Mesendoderm (in vitro differentiated cells): ENCODE measurements at regions not wholly inside any gene's neighbourhood (a gene's known extent, or its start where the extent isn't known, plus 50 kb on each side); places are given as distances from the start of the nearest gene placed in this dataset.

Source experiments
- DNase-seq: peaks from one replicate; pipeline ENCODE4 v3.0.0; 2013
- H2AK5ac ChIP-seq: 2 replicates; pipeline ENCODE4 v1.6.1; 2013; ENCODE audit warnings: low read length, inconsistent platforms
- H2BK120ac ChIP-seq: 2 replicates; pipeline ENCODE4 v1.6.1; 2013; ENCODE audit warnings: low read depth, mild to moderate bottlenecking, low read length, moderate library complexity, mixed read lengths
- H2BK15ac ChIP-seq: replicated peaks from 2 replicates; pipeline ENCODE4 v1.6.1; 2013; ENCODE audit warnings: low read depth, mild to moderate bottlenecking, moderate library complexity
- H2BK5ac ChIP-seq: 2 replicates; pipeline ENCODE4 v1.6.1; 2013; ENCODE audit warnings: low read length, inconsistent platforms
- H3K18ac ChIP-seq: 2 replicates; pipeline ENCODE4 v1.6.1; 2013; ENCODE audit warnings: mild to moderate bottlenecking, low read length, mixed read lengths
- H3K23ac ChIP-seq: one replicate; pipeline ENCODE4 v1.6.1; 2013; ENCODE audit warnings: low read length
- H3K27ac ChIP-seq: 2 replicates; pipeline ENCODE4 v1.5.1; 2013; ENCODE audit warnings: low read depth, mild to moderate bottlenecking, inconsistent platforms, low read length, moderate library complexity
- H3K27me3 ChIP-seq: 2 replicates; pipeline ENCODE4 v1.6.1; 2013; ENCODE audit warnings: low read length, control low read depth, mild to moderate bottlenecking, inconsistent platforms; ENCODE audit not compliant: insufficient read depth, poor library complexity
- H3K36me3 ChIP-seq: 2 replicates; pipeline ENCODE4 v1.6.1; 2013; ENCODE audit warnings: low read length, inconsistent platforms; ENCODE audit not compliant: control insufficient read depth, insufficient read depth
- H3K4ac ChIP-seq: one replicate; pipeline ENCODE4 v1.6.1; 2013; ENCODE audit warnings: low read depth, mild to moderate bottlenecking, low read length, moderate library complexity
- H3K4me1 ChIP-seq: 2 replicates; pipeline ENCODE4 v1.6.1; 2013; ENCODE audit warnings: low read depth, low read length, inconsistent platforms; ENCODE audit not compliant: control insufficient read depth
- H3K4me2 ChIP-seq: 2 replicates; pipeline ENCODE4 v1.6.1; 2013; ENCODE audit warnings: low read length
- H3K4me3 ChIP-seq: 2 replicates; pipeline ENCODE4 v1.5.1; 2013; ENCODE audit warnings: mild to moderate bottlenecking, low read length
- H3K56ac ChIP-seq: one replicate; pipeline ENCODE4 v1.6.1; 2013; ENCODE audit warnings: low read length
- H3K79me1 ChIP-seq: 2 replicates; pipeline ENCODE4 v1.6.1; 2013; ENCODE audit warnings: low read length, inconsistent platforms
- H3K79me2 ChIP-seq: 2 replicates; pipeline ENCODE4 v1.6.1; 2013; ENCODE audit warnings: mild to moderate bottlenecking, low read length; ENCODE audit not compliant: control insufficient read depth, insufficient read depth
- H3K9ac ChIP-seq: 2 replicates; pipeline ENCODE4 v1.6.1; 2013; ENCODE audit warnings: low read length, inconsistent platforms
- H4K5ac ChIP-seq: one replicate; pipeline ENCODE4 v1.6.1; 2013; ENCODE audit warnings: low read length
- H4K8ac ChIP-seq: one replicate; pipeline ENCODE4 v1.6.1; 2013; ENCODE audit warnings: low read depth, mild to moderate bottlenecking, control low read depth, low read length, moderate library complexity
- WGBS: extraction: QIAGEN DNeasy Blood & Tissue Kit; methylation state at CpG from one replicate; pipeline ENCODE4 v1.1.7; 2013; ENCODE audit warnings: low lambda C conversion rate, missing lambda C conversion rate; ENCODE audit not compliant: insufficient coverage; ENCODE audit errors: extremely low coverage; 5-methylcytosine and 5-hydroxymethylcytosine counted together

DNA sequence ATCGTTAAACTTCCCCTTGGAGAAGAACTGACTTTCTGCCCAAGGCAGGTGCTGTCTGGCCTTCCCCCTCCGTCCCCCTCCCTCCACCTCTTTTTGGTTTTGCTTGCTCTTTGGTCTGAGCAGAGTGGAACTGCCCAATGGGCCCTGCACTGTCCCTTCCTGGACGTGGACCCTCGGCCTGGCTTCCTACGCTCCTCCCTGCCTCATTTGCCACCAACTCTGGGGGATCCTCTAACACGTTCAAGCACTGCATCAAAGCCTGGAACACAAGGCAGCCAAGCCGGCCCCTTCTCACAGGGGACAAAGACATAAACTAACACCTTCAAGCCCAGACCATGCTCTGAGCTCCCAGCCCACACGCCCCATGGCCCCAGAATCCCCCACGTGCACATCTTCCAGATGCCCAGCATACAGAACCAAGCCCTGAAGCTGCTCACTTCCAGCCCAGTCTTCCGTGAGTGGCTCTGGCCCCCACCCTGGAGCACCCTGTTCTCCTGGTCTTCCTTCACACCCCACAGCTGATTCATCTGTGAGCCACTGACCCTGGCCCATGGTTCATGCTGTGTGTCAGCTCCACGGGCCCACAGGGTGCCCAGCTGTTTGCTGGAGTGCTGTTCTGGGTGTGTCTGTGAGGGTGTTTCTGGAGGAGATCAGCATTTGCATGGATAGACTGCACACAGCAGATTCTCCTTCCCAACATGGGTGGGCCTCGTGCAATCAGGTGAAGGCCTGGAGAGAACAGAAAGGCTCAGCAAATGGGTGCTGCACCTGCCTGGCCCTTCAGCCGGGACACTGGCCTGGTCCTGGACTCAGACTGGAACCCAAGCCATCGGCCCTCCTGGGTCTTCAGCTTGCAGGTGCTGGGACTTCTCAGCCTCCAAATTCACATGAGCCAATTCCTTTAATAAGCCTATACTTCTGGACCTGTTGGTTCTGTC is 247.1 kb upstream of the SALL3 start:
- Histone ChIP-seq H3K79me1 (no peaks in the 10 kb centered on the region), H2BK5ac (no peak overlapping the region), H3K18ac (no peak overlapping the region), H3K27ac (no peak overlapping the region), H3K9ac (no peak overlapping the region), H4K5ac (no peak overlapping the region), H3K36me3 (no peaks in the 10 kb centered on the region), H3K27me3 (no peaks in the 10 kb centered on the region), H2AK5ac (no peak overlapping the region), H2BK15ac (no peak overlapping the region), H3K79me2 (no peaks in the 10 kb centered on the region), H3K56ac (no peak overlapping the region), H3K23ac (no peak overlapping the region), H3K4me2 (no peak overlapping the region), H3K4me1 (no peaks in the 10 kb centered on the region), H3K4me3 (no peak overlapping the region), H2BK120ac (no peak overlapping the region), H3K4ac (no peak overlapping the region), H4K8ac (no peak overlapping the region)
- no CpG with 5 or more reads among the region's 14 CpGs for WGBS
- no peak for DNase-seq

DNA sequence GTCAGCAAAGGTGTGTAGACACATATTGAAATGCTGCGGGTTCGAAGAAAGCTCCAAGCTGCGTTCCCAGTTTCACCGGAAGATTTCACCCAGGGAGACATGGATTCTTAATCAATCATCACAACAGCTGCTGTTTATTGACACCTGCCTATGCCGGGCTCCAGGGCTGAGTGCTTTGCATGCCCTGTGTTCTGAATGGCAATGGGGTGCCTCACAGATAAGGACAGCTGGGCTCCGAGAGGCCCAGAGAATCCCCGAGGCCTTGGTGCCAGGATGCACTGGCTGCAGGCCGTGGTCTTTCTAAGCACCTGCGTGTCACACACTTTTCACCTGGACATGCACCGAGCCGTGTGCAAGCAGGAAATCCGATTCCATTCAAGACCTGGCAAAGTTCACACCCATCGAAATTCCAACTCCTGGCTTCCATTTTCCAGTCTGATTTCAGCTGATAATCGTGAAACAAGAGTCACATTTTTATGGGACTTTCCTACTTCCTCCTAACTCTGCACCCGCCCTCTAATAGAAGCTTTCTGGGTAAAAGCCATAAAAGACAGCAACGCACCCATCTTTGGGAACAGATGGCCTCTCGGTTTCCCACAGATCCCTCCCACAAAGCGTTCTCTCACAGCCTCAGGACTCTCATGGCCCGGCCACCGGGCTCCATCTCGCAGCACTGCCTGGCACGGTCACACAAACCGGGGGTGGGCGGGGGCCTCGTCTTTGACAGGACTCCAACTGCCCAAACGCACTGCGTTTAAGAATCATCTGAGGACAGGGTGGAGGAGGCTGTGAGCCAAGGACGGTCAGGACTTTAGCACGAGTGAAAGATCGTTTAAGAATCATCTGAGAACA is 245.6 kb upstream of the SALL3 start:
- Histone ChIP-seq H2BK15ac (no peak overlapping the region), H2BK120ac (no peak overlapping the region), H3K79me2 (no peaks in the 10 kb centered on the region), H4K8ac (no peak overlapping the region), H3K4ac (no peak overlapping the region), H2BK5ac (no peak overlapping the region), H3K23ac (no peak overlapping the region), H3K4me3 (no peak overlapping the region), H3K27ac (no peak overlapping the region), H4K5ac (no peak overlapping the region), H3K27me3 (no peaks in the 10 kb centered on the region), H3K18ac (no peak overlapping the region), H3K36me3 (no peaks in the 10 kb centered on the region), H3K79me1 (no peaks in the 10 kb centered on the region), H3K9ac (no peak overlapping the region), H3K4me1 (no peaks in the 10 kb centered on the region), H3K4me2 (no peak overlapping the region), H2AK5ac (no peak overlapping the region), H3K56ac (no peak overlapping the region)
- no CpG with 5 or more reads among the region's 30 CpGs for WGBS
- DNase-seq = no peak

DNA sequence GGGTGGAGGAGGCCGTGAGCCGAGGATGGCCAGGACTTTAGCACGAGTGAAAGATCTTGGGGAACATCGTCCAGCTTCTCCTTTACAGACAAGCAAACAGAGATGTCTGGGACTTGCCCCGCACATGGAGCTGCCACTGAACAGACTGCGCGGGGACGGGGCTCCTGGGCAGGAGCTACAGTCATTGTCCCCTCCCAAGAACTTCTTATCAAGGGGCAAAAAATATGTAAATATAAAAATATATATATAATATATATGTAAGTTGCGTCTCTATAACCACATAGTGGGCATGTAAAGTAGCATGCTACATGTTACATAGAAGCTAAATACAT is 245.0 kb upstream of the SALL3 start:
- H3K23ac ChIP-seq = no peak overlapping the region
- H3K4me1 ChIP-seq = no peaks in the 10 kb centered on the region
- no peak overlapping the region for H3K27ac ChIP-seq
- H2BK5ac ChIP-seq = no peak overlapping the region
- no peak overlapping the region for H4K5ac ChIP-seq
- no peak overlapping the region for H3K56ac ChIP-seq
- no peaks in the 10 kb centered on the region for H3K36me3 ChIP-seq
- H3K4me2 ChIP-seq = no peak overlapping the region
- no peak overlapping the region for H3K4ac ChIP-seq
- no peak overlapping the region for H3K18ac ChIP-seq
- no peak overlapping the region for H4K8ac ChIP-seq
- no peak overlapping the region for H2BK120ac ChIP-seq
- no peak for DNase-seq
- no peaks in the 10 kb centered on the region for H3K79me1 ChIP-seq
- H3K9ac ChIP-seq = no peak overlapping the region
- no peak overlapping the region for H2AK5ac ChIP-seq
- no peaks in the 10 kb centered on the region for H3K27me3 ChIP-seq
- H2BK15ac ChIP-seq = no peak overlapping the region
- H3K79me2 ChIP-seq = no peaks in the 10 kb centered on the region
- no peak overlapping the region for H3K4me3 ChIP-seq
- WGBS = no CpG with 5 or more reads among the region's 9 CpGs

DNA sequence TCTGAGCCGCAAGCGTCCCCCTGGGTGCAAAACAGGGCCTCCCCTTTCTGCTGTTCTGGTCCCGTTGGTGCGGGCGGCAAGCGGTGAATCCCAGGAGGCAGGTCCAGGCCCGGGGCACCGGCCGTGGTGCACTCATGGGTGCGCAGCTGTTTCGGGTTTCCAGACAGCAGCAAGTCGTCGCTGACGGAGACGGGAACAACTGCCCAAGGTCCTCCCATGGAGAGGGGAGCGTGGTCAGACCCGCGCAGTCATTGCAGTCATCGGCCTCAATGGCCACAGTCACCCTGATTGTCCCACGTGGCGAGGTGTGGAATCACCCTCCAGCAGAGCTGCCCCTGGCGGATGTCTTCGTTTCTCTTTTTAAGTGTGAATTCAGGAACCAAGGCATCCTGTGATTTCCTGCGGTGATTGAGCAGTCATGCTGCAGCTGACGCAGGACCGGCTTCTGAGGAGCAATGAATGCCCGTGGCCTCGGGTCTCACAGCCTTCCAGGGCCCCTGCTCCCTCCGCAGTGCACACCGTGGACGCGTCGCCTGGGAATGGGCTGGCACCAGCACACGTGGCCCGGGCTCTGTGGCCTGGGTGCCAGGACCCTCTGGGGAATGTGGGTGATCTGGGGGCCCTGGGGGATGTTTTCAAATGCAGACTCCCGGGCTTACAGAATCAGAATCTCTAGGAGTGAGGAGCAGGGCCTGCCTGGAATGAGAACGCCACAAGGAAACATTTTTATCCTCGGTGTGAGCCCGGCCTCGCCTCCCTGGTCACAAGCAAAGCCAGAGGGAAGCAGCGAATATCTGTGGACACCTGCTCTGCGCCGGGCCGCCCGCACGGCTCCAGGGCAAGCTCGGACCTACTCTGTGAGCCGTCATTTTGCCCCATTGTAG is 244.2 kb upstream of the SALL3 start:
- no peak overlapping the region for H2BK120ac ChIP-seq
- no peaks in the 10 kb centered on the region for H3K79me2 ChIP-seq
- H3K18ac ChIP-seq = no peak overlapping the region
- H3K4me2 ChIP-seq = no peak overlapping the region
- no peak overlapping the region for H3K4ac ChIP-seq
- H2BK5ac ChIP-seq = no peak overlapping the region
- H3K4me3 ChIP-seq = no peak overlapping the region
- no peak overlapping the region for H3K9ac ChIP-seq
- no peaks in the 10 kb centered on the region for H3K27me3 ChIP-seq
- no peaks in the 10 kb centered on the region for H3K36me3 ChIP-seq
- H4K5ac ChIP-seq = no peak overlapping the region
- no peak overlapping the region for H2BK15ac ChIP-seq
- no peak overlapping the region for H3K27ac ChIP-seq
- H3K23ac ChIP-seq = no peak overlapping the region
- H3K56ac ChIP-seq = no peak overlapping the region
- no CpG with 5 or more reads among the region's 48 CpGs for WGBS
- H2AK5ac ChIP-seq = no peak overlapping the region
- H3K79me1 ChIP-seq = no peaks in the 10 kb centered on the region
- no peak for DNase-seq
- H3K4me1 ChIP-seq = no peaks in the 10 kb centered on the region
- no peak overlapping the region for H4K8ac ChIP-seq

DNA sequence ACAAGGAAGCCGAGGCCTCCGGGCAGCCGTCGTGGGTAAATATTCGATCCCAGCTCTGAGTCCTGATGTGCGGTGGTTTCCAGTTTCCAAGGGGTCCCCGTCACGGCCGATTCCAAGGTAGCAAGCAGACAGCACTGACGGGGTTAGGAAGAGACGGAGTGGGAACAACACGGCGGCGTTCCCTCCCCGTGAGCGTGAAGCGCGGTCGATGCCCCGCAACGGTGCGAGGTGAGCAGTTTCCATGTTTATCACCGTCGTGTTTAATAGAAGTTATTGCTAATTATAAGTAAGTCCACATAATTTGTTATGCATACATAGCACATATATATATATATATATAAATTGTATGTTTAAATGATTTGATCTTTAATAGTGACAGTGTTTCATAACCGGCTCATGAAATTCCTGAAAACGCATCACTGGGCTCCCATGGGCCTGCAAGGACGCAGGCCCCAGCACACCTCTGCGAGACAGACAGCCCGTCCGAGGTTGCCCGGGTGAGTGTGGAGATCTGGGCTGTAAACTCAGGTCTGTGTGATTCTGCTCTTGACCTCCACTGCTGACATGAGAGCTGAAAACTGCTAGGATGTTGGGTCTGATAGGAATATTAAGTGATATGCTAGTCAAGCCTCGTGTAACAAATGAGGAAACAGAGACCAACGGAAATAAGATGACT is 243.5 kb upstream of the SALL3 start:
- Histone ChIP-seq H3K4me3 (no peak overlapping the region), H3K36me3 (no peaks in the 10 kb centered on the region), H3K9ac (no peak overlapping the region), H3K4me1 (no peaks in the 10 kb centered on the region), H3K27me3 (no peaks in the 10 kb centered on the region), H2AK5ac (no peak overlapping the region), H3K27ac (no peak overlapping the region), H3K23ac (no peak overlapping the region), H3K4me2 (no peak overlapping the region), H4K8ac (no peak overlapping the region), H3K4ac (no peak overlapping the region), H3K79me1 (no peaks in the 10 kb centered on the region), H3K18ac (no peak overlapping the region), H2BK5ac (no peak overlapping the region), H3K79me2 (no peaks in the 10 kb centered on the region), H2BK120ac (no peak overlapping the region), H3K56ac (no peak overlapping the region), H4K5ac (no peak overlapping the region), H2BK15ac (no peak overlapping the region)
- no peak for DNase-seq
- no CpG with 5 or more reads among the region's 33 CpGs for WGBS
